ENCODE measurements at regions not wholly inside any gene's neighbourhood (a gene's known extent, or its start where the extent isn't known, plus 50 kb on each side); places are given as distances from the start of the nearest gene placed in this dataset.
"Not testable (repeated sequence)": the region's sequence is repeated elsewhere in the genome, so short reads cannot be mapped to it uniquely, and the experiment has no call there.

DNA sequence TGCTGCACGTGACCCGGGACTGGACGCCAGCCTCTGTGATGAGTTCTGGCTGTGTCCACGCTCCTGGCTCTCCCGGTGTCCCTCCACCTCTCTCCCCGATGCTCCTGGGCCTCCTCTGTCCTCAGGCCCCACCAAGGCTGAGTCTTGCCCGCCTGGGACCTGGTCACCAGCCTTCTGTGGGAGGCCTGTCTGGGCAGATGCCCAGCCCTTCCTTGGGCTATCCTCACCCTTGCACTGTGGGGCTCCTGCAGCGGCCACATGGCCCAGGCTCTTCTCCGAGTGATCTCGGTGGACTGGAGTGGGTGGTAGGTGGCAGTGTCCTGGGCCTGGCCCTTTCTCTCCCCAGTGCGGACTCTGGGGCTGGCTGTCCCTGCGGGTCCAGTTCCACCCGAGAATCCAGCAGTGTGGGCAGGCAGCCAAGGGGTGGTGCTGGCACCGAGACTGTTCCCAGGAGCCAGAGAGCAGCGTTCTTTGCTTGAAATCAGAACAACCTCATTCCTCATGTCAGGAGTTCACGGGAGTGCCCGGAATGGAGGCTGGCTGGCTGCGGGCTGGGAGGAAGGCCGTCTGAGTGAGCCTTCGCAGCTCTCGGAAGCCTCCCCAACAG is 94.6 kb downstream of the TMEM121 start:
- not testable (repeated sequence) for H3K27me3 ChIP-seq (ENCODE audit: control insufficient read depth, insufficient read depth, low read length); H3K36me3 ChIP-seq (ENCODE audit: control insufficient read depth, insufficient read depth, low read length); DNase-seq (ENCODE audit: low read depth); H3K4me3 ChIP-seq (ENCODE audit: low read depth, low read length)

DNA sequence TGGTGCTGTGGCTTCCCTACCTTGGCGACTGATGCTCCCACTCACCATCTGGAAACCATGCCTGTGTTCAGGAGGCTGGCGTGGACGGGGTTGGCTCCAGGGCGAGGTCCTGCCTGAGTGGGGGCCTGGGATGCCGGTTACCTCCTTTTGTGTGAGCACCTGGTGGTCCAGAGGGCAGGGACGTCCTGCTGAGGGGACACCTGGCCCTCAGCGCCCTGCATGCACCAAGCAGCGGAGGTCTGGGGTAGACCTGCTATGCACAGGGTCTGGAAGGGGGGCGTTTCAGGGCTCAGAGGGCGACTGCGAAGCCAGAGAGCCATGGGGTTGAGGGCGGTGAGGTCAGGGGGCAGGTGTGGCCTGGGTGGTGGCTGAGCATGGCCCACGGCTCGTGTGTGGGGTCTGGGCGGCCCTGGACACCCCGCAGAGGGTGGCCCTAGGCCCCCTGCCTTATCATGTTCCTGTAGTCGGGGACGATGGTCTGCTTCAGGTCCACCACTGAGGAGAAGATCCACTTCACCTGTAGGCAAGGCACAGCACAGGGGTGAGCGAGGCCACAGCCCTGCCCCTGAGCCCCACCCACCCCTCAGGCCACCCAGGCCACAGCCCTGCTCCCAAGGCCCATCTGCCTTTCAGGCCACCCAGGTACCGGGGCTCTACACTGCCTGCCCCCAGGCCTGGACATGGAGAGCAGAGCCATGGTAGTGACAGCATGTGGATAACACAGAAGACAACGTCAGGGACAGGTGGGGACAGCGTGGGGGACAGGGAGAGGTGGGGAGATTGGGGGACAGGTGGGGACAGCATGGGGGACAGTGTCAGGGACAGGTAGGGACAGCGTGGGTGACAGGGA is 95.3 kb downstream of the TMEM121 start:
- DNase-seq (ENCODE audit: low read depth) = not testable (repeated sequence)

DNA sequence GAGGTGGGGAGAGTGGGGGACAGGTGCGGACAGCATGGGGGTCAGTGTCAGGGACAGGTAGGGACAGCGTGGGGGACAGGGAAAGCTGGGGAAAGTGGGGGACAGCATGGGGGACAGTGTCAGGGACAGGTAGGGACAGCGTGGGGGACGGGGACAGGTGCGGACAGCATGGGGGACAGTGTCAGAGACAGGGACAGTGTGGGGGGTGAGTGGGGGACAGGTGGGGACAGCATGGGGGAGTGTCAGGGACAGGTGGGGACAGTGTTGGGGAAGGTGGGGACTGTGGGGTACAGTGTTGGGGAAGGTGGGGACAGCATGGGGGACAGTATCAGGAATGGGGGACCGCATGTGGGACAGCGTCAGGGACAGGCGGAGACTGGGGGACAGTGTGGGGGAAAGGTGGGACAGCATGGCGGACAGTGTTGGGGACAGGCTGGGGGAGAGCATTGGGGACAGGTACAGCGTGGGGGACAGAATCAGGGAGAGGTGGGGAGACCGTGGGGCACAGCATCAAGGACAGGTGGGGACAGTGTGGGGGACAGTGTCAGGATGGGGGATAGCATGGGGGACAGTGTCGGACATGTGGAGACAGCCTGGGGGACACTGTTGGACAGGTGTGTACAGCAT is 96.1 kb downstream of the TMEM121 start:
- Histone ChIP-seq H3K4me3 (ENCODE audit: low read depth, low read length) (no peak overlapping the region), H3K36me3 (ENCODE audit: control insufficient read depth, insufficient read depth, low read length) (no peaks in the 10 kb centered on the region), H3K27me3 (ENCODE audit: control insufficient read depth, insufficient read depth, low read length) (no peaks in the 10 kb centered on the region)
- DNase-seq (ENCODE audit: low read depth) = no peak
- TF ChIP-seq, protein P1, sequence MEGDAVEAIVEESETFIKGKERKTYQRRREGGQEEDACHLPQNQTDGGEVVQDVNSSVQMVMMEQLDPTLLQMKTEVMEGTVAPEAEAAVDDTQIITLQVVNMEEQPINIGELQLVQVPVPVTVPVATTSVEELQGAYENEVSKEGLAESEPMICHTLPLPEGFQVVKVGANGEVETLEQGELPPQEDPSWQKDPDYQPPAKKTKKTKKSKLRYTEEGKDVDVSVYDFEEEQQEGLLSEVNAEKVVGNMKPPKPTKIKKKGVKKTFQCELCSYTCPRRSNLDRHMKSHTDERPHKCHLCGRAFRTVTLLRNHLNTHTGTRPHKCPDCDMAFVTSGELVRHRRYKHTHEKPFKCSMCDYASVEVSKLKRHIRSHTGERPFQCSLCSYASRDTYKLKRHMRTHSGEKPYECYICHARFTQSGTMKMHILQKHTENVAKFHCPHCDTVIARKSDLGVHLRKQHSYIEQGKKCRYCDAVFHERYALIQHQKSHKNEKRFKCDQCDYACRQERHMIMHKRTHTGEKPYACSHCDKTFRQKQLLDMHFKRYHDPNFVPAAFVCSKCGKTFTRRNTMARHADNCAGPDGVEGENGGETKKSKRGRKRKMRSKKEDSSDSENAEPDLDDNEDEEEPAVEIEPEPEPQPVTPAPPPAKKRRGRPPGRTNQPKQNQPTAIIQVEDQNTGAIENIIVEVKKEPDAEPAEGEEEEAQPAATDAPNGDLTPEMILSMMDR (IDR thresholded peaks at IDR 0.05; ENCODE audit: insufficient read depth, low read length, poor library complexity, severe bottlenecking) = no peak

More for the DNA sequence above, 95.3 kb downstream of the TMEM121 start:
- H3K27me3 ChIP-seq (ENCODE audit: control insufficient read depth, insufficient read depth, low read length); H3K36me3 ChIP-seq (ENCODE audit: control insufficient read depth, insufficient read depth, low read length); H3K4me3 ChIP-seq (ENCODE audit: low read depth, low read length): not testable (repeated sequence)

DNA sequence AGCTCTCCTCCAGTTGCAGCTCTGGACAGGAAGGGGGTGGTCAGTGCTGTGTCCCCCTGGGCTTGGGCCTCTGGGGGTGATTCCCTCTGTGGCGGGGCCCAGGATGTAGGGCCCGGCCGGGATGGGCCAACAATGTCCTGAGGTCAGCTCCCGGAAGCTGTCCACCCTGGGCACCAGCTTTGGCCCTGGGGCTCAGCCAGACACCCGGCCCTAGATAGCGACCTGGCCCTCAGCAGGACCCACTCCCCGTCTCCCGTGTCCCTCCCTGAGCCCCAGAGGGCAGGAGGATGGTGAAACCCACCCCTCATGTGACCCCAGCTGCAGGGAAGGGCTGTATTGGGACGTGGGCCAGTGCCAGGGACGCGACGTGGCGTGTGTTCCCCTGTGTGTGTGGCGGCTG is 96.8 kb downstream of the TMEM121 start:
- not testable (repeated sequence) for H3K4me3 ChIP-seq (ENCODE audit: low read depth, low read length); H3K36me3 ChIP-seq (ENCODE audit: control insufficient read depth, insufficient read depth, low read length); DNase-seq (ENCODE audit: low read depth); H3K27me3 ChIP-seq (ENCODE audit: control insufficient read depth, insufficient read depth, low read length)

DNA sequence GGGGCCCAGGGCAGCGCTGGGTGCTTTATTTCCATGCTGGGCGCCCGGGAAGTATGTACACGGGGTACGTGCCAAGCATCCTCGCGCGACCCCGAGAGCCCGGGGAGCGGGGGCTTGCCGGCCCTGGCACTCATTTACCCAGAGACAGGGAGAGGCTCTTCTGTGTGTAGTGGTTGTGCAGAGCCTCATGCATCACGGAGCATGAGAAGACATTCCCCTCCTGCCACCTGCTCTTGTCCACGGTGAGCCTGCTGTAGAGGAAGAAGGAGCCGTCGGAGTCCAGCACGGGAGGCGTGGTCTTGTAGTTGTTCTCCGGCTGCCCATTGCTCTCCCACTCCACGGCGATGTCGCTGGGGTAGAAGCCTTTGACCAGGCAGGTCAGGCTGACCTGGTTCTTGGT is 98.0 kb downstream of the TMEM121 start:
- not testable (repeated sequence) for H3K27me3 ChIP-seq (ENCODE audit: control insufficient read depth, insufficient read depth, low read length); H3K36me3 ChIP-seq (ENCODE audit: control insufficient read depth, insufficient read depth, low read length); DNase-seq (ENCODE audit: low read depth); H3K4me3 ChIP-seq (ENCODE audit: low read depth, low read length)

GRCh38 chr14:105624749-105625434 is 98.5 kb downstream of the TMEM121 start:
- not testable (repeated sequence) for DNase-seq (ENCODE audit: low read depth); H3K27me3 ChIP-seq (ENCODE audit: control insufficient read depth, insufficient read depth, low read length); H3K4me3 ChIP-seq (ENCODE audit: low read depth, low read length); H3K36me3 ChIP-seq (ENCODE audit: control insufficient read depth, insufficient read depth, low read length)

- not testable (repeated sequence) for H3K36me3 ChIP-seq (ENCODE audit: control insufficient read depth, insufficient read depth, low read length); H3K27me3 ChIP-seq (ENCODE audit: control insufficient read depth, insufficient read depth, low read length); H3K4me3 ChIP-seq (ENCODE audit: low read depth, low read length); DNase-seq (ENCODE audit: low read depth)
Measured at GRCh38 chr14:105625448-105625847, 99.1 kb downstream of the TMEM121 start.

DNA sequence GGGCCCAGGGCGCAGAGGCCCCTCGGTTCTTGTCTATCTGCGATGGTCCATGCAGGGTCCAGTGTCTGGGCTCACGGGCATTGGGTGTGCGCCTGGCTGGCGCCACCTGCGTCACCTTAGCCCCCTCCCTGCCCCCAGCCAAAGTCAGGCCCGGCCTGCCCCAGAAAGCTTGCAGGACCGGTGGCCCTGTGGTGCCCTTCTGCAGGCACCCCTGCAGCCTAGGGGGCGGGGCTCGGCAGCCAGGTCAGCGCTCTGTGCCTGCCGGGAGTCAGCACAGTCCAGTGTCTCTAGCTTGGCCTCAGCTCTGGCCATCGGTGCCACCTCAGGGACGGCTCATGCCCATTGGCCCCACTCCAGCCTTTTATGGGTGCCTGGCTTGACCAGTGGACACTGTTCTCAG is 99.7 kb downstream of the TMEM121 start:
- not testable (repeated sequence) for H3K27me3 ChIP-seq (ENCODE audit: control insufficient read depth, insufficient read depth, low read length); H3K4me3 ChIP-seq (ENCODE audit: low read depth, low read length); DNase-seq (ENCODE audit: low read depth); H3K36me3 ChIP-seq (ENCODE audit: control insufficient read depth, insufficient read depth, low read length)

- H3K27me3 ChIP-seq (ENCODE audit: control insufficient read depth, insufficient read depth, low read length); DNase-seq (ENCODE audit: low read depth); H3K4me3 ChIP-seq (ENCODE audit: low read depth, low read length); H3K36me3 ChIP-seq (ENCODE audit: control insufficient read depth, insufficient read depth, low read length): not testable (repeated sequence)
Measured at GRCh38 chr14:105626651-105627050, 100.3 kb downstream of the TMEM121 start.

- H3K36me3 ChIP-seq (ENCODE audit: control insufficient read depth, insufficient read depth, low read length) = not testable (repeated sequence)
Measured at GRCh38 chr14:105627287-105627686, 100.9 kb downstream of the TMEM121 start.

More at GRCh38 chr14:105627287-105627686, 100.9 kb downstream of the TMEM121 start:
- not testable (repeated sequence) for DNase-seq (ENCODE audit: low read depth); H3K27me3 ChIP-seq (ENCODE audit: control insufficient read depth, insufficient read depth, low read length); H3K4me3 ChIP-seq (ENCODE audit: low read depth, low read length)
